HG03025 (cell line): ENCODE measurements at regions not wholly inside any gene's neighbourhood (a gene's known extent, or its start where the extent isn't known, plus 50 kb on each side); places are given as distances from the start of the nearest gene placed in this dataset.

ENCODE experiments used
- ATAC-seq: cut with Tn5 transposase; IDR thresholded peaks from one replicate; pipeline ENCODE4 v1.9.1; 2021; ENCODE audit warnings: mild to moderate bottlenecking, moderate library complexity; ENCODE audit not compliant: unreplicated experiment, low FRiP score

DNA sequence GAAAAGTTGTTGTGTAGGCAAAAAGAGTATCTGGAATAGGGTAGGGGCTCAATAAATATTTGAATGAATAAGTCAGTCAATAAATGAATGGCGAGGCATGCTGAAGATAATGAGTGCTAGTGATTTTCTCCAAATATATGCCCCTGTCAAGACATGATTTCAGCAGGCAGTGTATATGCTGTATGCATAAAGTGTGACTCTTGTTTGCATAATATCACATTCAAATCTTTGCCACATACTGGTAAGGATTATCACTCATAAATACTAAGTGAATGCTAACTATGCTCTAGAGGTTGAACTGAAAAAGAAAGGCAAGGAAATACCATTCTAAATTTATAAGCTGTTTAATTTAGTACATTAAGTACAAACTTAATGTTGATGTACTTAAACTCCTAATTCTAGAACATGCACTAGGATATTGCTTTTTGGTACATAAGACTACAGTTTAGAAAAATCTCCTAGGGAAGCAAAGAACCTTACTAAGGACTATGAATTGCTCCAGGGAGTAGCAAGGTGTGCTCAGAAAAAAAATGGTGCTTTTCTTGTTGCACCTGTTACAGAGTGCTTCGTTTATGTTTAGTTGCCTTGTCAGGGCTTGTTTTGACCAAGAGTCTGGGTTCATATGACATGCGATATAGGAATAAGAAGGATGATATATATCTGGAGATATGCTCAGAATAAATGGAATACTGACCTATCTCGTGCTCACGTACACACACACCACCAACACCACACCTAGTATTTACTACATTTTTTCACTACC is 224.0 kb upstream of the TANK start:
- ATAC-seq = no peak

DNA sequence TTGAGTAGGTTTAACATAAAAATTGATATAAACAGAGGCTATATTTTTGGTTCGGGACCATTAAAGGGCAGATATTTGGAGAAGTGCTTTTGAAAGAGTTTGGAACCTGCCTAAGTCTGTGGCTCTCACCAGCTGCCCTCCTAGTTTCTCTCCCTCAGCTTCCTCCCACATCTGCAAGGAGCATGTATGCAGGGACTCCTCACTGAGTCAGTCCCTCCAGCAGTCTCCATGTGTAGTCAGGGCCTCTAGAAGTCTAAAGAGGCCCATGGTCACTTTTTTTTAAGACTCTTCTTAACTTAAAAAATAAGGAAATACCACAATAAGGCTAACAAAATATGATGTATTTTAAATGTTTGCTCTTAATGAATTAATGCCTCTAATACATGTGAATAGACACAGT is 220.0 kb upstream of the TANK start:
- peak; percentile 9 for ATAC-seq

GRCh38 chr2:160940699-160941098 is 219.5 kb upstream of the TANK start:
- ATAC-seq = peak; percentile 94

- peak; percentile 17 for ATAC-seq
Measured at GRCh38 chr2:160941290-160941846, 218.9 kb upstream of the TANK start.

GRCh38 chr2:160942476-160943142 is 217.6 kb upstream of the TANK start:
- ATAC-seq = no peak

GRCh38 chr2:160943414-160943813 is 216.8 kb upstream of the TANK start:
- no peak for ATAC-seq

DNA sequence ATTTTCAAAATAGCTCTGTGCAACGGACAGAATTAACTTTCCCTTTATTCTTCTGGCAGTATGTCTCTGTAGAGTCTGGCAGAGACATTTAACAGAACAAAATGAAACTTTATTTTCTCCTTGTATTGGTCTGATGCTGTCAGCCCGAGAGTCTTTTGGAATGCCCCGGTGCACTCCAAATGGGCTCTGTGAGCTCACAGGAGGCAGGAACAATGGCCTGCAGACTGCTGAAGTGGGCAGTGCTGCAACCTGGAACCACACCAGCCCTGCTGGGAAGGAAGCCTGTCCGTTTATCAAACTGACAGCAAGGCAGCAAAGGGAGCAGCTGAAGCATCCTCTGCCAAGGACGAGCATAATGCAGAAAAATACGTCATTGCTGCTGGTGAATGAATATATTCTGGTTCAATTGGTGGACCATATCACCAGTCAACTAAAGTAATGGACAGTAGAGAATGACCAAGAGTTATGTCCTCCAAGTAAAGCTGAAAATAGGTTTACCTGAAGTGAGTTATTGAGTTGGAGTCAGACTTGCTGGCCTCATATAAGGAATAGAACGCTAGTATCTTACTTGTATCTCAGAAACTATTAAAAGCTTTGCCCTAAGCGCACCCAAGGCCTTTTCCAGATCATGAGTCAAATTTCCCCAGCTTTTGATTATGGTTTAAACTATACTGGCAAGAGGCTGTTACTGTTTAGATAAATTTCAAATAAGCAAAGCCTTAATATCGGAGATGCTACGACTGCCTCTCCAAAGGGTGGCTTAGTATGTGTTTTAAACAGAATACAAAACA is 207.6 kb upstream of the TANK start:
- no peak for ATAC-seq

DNA sequence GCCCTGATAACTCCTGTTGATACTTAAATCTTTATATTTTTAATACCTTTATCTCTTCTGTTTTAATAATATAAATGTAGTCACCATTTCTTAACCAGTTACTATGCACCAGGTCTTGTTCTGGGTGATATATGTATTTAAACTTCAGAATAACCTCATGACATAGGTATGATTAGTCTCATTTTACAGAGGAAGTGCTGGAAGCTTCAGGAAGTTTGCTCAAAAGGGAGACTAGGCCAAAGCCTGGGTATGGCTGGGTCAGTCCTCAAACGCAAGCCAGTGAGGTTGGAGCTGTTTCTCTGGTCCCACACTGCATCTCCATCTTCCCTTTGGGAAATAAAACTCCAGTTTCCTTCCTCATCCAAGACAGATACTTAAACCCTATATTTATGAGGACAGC is 204.7 kb upstream of the TANK start:
- no peak for ATAC-seq

DNA sequence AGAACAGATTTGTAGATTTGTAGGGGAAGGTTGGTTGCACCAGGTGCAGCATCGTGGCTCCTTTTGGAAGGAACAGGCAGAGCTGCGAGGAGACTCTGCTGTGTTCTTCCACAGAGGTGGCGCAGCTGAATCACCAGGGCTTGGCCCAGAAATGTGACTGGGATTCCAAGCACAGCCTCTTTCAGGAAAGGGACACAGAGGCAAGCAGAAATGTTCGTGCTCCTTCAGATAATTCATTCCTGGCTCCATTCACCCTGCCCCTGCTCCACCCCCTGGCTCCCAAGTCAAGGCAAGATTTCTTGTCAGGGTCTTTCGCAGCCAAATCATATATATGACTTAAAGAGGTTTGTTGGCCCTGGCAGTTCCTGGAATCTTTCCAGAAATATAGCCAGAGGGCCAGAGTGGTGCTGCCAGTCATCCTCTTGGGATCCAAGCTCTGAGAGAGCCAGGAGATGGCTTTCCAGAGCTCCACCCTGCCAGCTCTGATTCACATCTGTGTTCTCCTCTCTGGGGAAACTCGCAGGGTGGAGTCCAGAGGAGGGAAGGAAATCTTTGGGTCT is 203.9 kb upstream of the TANK start:
- ATAC-seq = no peak

DNA sequence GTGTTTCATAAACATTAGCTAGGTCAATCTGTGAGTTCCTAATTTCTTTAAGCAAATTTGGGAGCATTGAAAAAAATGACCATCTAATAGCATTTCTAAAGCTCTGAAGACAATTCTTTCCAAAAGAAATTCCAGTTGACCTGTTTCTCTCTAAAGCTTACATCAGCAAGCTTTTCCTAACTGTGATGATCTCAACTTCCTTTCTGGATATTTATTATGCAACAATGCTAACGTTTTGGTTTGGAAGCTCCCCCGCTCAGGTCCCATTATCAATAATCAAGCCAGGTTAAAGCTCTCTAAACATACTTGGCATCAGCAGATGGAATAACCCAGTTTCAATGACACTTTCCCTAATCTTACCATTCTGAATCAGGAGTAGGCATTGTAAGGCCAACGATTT is 196.3 kb upstream of the TANK start:
- no peak for ATAC-seq

GRCh38 chr2:160967523-160967922 is 192.7 kb upstream of the TANK start:
- no peak for ATAC-seq

DNA sequence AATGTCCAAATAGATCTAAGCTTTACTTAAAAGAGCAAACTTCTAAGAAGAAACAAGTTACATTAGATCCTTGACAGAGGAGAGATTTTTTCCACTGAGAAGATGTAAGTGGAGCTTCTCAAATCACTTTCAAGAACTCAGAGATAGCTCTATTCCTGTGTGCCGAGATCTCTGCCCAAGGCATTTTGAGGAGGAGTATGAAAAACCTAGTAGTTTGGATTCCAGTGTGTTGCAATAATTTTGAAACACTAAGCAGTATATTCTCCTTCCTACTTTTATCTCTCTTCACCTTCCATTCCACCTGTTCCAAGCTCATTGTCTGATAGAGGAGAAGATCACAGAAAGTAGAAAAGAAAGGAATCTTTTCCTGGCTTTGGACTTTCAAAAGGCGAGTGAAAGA is 192.0 kb upstream of the TANK start:
- no peak for ATAC-seq

- ATAC-seq = no peak
Measured at GRCh38 chr2:160970052-160970965, 189.9 kb upstream of the TANK start.

GRCh38 chr2:160973991-160974390 is 186.2 kb upstream of the TANK start:
- no peak for ATAC-seq

- ATAC-seq = no peak
Measured at GRCh38 chr2:160974803-160975202, 185.4 kb upstream of the TANK start.

DNA sequence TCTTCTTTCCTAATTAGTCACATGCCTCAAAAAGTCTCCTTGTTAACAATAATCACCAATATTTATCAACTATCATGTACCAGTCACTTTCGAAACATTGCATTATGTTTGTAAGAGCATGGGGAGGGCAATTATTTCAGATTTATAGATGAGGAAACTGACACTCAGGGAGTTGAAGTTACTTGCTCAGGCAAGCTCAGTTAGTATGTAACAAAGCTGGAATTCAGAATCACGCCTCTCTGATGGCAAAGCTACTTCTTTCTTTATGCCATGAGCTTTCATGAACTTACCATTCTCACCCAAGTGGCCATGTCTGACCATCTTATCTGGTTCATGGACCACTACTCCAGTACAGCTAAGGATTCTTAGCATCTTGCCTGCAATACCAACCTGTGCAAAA is 183.4 kb upstream of the TANK start:
- no peak for ATAC-seq

GRCh38 chr2:160977376-160977775 is 182.9 kb upstream of the TANK start:
- no peak for ATAC-seq

- no peak for ATAC-seq
Measured at GRCh38 chr2:160977854-160978253, 182.4 kb upstream of the TANK start.

DNA sequence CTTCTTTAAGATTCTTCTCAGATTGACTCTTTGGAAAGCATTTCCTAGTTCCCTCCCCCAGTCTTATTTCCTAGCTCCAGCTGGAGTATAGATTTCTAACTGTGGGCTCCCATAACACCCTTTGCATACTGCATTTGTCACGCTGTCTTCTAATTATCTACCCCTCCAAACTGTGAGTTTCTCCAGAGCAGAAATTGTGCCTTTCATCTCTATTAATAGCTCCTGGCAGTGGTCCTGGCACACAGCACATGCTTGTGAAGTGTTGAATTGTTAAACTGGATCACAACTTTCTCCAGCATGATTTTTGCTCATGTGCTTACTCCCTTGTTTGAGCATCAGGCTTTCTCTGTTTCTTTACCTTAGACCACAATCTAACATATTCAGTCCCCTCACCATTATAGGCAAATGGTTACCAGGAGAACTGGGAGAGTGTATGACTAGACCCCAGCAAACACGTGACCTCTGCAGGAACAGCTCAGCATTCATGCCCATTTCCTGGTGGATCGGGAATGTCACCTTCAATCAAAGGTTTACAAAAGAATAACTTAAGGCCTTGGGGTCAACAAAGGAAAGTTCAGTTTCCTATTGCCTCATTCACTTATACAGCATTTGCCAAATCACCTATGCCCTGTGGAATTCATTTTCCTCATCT is 175.7 kb upstream of the TANK start:
- no peak for ATAC-seq
